Activated naive CD4-positive, alpha-beta T cell (primary cell): ENCODE measurements at regions not wholly inside any gene's neighbourhood (a gene's known extent, or its start where the extent isn't known, plus 50 kb on each side); places are given as distances from the start of the nearest gene placed in this dataset.
"Not testable (repeated sequence)": the region's sequence is repeated elsewhere in the genome, so short reads cannot be mapped to it uniquely, and the experiment has no call there.

Experiments
- DNase-seq, 4 experiments: peaks; one replicate each; lab custom pipeline; 2025; lab: John Stamatoyannopoulos, UW

- no peak for DNase-seq
Measured at GRCh38 chr12:42030588-42030987, 114.1 kb downstream of the GXYLT1 start.

GRCh38 chr12:42027546-42027945 lies 117.1 kb downstream of the GXYLT1 start:
- no peak for DNase-seq

- DNase-seq = no peak
Measured at GRCh38 chr12:42024495-42024830, 120.2 kb downstream of the GXYLT1 start.

DNA sequence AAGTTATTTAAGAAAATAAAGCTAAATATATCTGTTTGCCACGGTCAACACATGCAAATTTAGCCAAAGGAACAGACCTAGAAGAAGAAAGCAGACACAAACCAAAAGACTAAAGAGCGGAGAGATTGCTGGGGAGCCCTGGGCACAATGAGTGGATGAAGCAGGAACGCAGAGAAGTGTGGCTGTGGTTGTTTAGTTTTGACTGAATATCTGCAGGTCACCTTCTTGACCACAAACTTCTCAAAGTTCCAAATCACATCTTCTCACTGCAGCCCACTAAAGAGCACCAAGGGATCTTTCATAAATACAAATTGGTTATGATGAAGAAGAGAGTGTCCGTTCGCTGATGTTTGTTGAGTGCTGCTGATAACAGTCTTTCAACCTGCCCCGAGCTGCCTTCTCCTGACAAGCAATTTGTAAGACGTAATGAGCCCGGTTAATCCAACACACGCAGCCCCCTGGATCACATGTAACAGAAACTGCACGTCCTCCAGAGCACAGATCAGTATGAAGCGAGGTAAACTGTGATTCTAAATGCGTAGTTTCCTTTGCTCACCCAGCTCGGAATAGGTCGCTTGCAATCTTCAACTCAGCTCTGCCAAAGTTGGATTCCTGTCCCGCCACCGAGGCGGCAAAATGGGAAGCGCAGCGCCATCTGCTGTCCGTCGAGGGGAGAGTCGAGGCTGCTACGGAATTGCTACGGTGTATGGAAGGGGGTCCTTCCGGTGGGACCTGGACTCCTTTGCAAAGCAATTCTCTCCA lies 120.8 kb downstream of the GXYLT1 start:
- peak; percentile 31 to 58 (median 42) for DNase-seq

DNA sequence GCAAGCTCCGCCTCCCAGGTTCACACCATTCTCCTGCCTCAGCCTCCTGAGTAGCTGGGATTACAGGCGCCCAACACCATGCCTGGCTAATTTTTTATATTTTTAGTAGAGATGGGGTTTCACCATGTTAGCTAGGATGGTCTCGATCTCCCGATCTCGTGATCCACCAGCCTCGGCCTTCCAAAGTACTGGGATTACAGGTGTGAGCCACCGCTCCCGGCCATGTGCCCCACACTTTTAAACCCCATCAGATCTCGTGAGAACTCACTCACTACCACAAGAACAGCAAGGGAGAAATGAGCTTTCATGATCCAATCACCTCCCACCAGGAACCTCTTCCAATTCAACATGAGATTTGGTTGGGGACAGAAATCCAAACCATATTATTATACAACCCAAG lies 122.7 kb downstream of the GXYLT1 start:
- not testable (repeated sequence) for DNase-seq

GRCh38 chr12:42021469-42021868 lies 123.2 kb downstream of the GXYLT1 start:
- DNase-seq = no peak

DNA sequence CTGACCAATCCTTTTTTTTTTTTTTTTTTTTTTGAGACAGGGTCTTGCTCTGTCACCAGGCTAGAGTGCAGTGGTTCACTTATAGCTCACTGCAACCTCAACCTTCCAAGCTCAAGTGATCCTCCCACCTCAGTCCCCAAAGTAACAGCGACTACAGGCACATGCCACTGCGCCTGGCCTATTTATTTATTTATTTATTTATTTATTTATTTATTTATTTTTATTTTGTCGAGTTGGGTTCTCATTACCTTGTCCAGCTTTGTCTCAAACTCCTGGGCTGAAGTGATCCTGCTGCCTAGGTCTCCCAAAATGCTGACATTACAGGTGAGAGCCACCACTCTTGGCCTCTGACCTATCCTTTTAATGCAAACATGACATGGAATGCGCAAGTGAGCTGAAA lies 124.4 kb downstream of the GXYLT1 start:
- no peak for DNase-seq

GRCh38 chr12:42019746-42020145 lies 124.9 kb downstream of the GXYLT1 start:
- no peak for DNase-seq

GRCh38 chr12:42017051-42017450 lies 127.6 kb downstream of the GXYLT1 start:
- DNase-seq = no peak

- no peak for DNase-seq
Measured at GRCh38 chr12:42015051-42015461, 129.6 kb downstream of the GXYLT1 start.

- not testable (repeated sequence) for DNase-seq
Measured at GRCh38 chr12:42012501-42012900, 132.2 kb downstream of the GXYLT1 start.

- DNase-seq = no peak
Measured at GRCh38 chr12:42010715-42011114, 134.0 kb downstream of the GXYLT1 start.

GRCh38 chr12:42010257-42010656 lies 134.4 kb downstream of the GXYLT1 start:
- DNase-seq = no peak

- no peak for DNase-seq
Measured at GRCh38 chr12:42008996-42009395, 135.7 kb downstream of the GXYLT1 start.

DNA sequence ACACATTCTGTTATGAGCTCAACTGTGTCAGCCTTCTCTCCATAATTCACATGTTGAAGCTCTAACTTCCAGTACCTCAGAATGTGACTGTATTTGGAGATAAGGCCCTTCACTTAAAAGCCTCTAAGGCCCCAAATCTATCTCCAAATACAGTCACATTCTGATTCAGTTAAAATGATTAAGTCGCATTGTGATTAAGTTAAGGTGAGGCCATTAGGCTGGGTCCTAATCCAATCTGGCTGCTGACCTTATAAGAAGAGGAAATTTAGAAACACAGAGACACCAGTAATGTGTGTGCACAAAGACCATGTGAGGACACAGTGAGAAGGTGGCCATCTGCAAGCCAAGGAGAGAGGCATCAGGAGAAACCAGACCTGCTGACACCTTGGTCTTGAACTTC lies 141.6 kb downstream of the GXYLT1 start:
- no peak for DNase-seq

DNA sequence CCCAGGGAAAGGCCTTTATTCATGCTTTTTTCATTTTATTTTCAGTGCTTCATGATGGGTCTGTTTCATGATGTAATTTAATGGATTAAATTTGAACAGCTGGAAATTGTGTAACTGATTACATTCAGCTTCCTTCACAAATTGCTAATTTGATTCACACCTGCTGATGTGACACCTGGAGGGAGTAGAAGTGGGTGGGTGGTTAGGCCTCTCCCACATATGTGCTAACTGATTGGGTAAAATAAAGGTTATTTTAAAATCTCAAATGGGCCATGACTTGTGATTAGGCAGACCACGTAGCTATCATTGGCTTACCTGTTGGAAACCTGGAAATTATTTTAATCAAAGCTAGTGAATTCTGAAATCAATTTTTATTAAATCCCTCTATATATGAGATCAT lies 142.1 kb downstream of the GXYLT1 start:
- DNase-seq = no peak

GRCh38 chr12:41998436-41998835 lies 146.2 kb downstream of the GXYLT1 start:
- no peak for DNase-seq

- no peak for DNase-seq
Measured at GRCh38 chr12:41993283-41993682, 151.4 kb downstream of the GXYLT1 start.

DNA sequence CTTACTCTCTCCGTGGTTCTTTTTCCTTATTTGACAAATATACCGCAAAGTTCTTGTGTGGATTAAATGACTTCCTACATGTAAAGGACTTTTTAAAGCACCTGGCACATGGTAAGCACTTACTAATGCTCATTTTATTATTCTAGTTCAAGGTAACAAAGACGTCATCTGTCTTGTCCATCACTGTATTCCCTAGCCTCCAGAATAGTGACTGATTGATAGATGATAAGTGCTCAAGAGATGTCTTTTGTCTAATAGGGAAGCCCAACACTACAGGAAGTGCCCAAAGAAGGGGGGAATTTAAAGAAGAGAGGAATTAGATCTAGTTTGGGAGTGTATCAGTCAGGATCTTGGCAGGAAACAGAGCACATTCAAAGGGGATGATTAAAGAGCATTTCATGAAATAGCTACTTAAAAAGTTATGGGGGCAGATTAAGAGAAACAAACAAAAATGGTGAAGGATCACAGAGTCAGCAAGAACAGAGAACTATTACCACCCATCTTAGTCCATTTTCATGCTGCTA lies 151.9 kb downstream of the GXYLT1 start:
- DNase-seq = no peak

GRCh38 chr12:41992022-41992421 lies 152.7 kb downstream of the GXYLT1 start:
- DNase-seq = no peak

- no peak for DNase-seq
Measured at GRCh38 chr12:41988715-41989114, 156.0 kb downstream of the GXYLT1 start.

- not testable (repeated sequence) for DNase-seq
Measured at GRCh38 chr12:41986513-41986912, 158.2 kb downstream of the GXYLT1 start.

- DNase-seq = no peak
Measured at GRCh38 chr12:41983856-41984255, 160.8 kb downstream of the GXYLT1 start.

- no peak for DNase-seq
Measured at GRCh38 chr12:41983394-41983793, 161.3 kb downstream of the GXYLT1 start.
